ENCODE measurements at regions not wholly inside any gene's neighbourhood (a gene's known extent, or its start where the extent isn't known, plus 50 kb on each side); places are given as distances from the start of the nearest gene placed in this dataset.

DNA sequence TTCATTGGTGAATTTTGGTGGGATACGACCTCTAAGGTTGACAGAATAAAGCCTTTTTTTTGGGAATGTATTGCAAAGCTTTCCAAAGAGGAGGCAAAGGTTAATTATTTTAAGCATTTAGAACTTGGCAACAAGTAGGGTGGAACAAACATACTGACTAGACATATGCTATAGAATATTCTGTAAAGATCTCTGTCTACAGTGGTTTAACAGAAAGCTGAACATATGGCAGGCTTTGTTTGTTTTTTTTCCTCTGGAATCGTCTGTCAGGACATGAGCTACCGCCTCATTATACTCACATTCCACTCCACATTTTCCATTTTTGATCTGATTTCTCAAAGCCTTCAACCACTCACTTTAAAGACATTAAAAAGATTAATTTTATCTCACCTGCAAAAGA lies 153.4 kb upstream of the PELI2 start:
- no peak for TF ChIP-seq CTCF (IDR thresholded peaks at IDR 0.05)
- TF ChIP-seq POLR2A (IDR thresholded peaks at IDR 0.05; ENCODE audit: low read depth): no peak
- no peak for TF ChIP-seq EP300 (IDR thresholded peaks at IDR 0.05)
- TF ChIP-seq POLR2AphosphoS5 (IDR thresholded peaks at IDR 0.05): no peak
